BE2C (cell line): ENCODE measurements at regions not wholly inside any gene's neighbourhood (a gene's known extent, or its start where the extent isn't known, plus 50 kb on each side); places are given as distances from the start of the nearest gene placed in this dataset.

Source experiments
- DNase-seq: peaks from one replicate; pipeline ENCODE4 v3.0.0-alpha.2; 2020
- H3K27me3 ChIP-seq: fragments of 250-450 bp; sonication (Bioruptor Pico); 2 replicates; pipeline ENCODE4 v1.5.1; 2020; ENCODE audit warnings: mild to moderate bottlenecking
- H3K36me3 ChIP-seq: fragments of 250-450 bp; sonication (Bioruptor Pico); 2 replicates; pipeline ENCODE4 v1.5.1; 2020; ENCODE audit warnings: mild to moderate bottlenecking
- H3K4me1 ChIP-seq: fragments of 250-450 bp; sonication (Bioruptor Pico); 2 replicates; pipeline ENCODE4 v1.5.1; 2020
- H3K4me3 ChIP-seq: 2 replicates; pipeline ENCODE4 v1.5.1; 2011; ENCODE audit warnings: low read depth, low read length
- H3K9me3 ChIP-seq: fragments of 250-450 bp; sonication (Bioruptor Pico); 2 replicates; pipeline ENCODE4 v1.5.1; 2020
- TF ChIP-seq, protein P1 (sequence below): IDR thresholded peaks from 2 replicates; pipeline ENCODE4 v1.5.1; 2012; ENCODE audit warnings: mild to moderate bottlenecking, low read depth, low read length

DNA sequence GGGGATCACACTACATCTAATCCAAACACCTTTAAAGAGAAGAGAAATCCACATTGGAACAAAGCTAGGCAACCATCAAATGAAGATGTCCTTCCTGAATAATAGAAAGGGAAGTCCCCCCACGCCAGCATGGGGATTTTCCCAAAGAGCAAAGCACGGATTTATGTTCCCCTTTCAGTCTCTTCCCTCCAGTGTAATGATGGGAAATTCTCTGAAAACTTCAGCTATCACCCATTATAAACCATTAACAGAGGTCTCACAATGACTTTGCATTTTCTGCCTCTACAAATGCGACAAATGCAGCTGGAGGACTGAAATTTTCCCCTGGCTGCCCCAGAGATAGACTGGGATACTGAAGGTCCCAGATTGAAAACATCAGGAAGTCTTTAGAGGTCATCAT is 368.7 kb downstream of the EFNA5 start:
- Histone ChIP-seq H3K27me3 (no peaks in the 10 kb centered on the region), H3K36me3 (no peaks in the 10 kb centered on the region), H3K4me1 (no peaks in the 10 kb centered on the region), H3K4me3 (no peak overlapping the region), H3K9me3 (no peaks in the 10 kb centered on the region)
- DNase-seq: no peak
- TF ChIP-seq, protein P1, sequence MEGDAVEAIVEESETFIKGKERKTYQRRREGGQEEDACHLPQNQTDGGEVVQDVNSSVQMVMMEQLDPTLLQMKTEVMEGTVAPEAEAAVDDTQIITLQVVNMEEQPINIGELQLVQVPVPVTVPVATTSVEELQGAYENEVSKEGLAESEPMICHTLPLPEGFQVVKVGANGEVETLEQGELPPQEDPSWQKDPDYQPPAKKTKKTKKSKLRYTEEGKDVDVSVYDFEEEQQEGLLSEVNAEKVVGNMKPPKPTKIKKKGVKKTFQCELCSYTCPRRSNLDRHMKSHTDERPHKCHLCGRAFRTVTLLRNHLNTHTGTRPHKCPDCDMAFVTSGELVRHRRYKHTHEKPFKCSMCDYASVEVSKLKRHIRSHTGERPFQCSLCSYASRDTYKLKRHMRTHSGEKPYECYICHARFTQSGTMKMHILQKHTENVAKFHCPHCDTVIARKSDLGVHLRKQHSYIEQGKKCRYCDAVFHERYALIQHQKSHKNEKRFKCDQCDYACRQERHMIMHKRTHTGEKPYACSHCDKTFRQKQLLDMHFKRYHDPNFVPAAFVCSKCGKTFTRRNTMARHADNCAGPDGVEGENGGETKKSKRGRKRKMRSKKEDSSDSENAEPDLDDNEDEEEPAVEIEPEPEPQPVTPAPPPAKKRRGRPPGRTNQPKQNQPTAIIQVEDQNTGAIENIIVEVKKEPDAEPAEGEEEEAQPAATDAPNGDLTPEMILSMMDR: no peak

DNA sequence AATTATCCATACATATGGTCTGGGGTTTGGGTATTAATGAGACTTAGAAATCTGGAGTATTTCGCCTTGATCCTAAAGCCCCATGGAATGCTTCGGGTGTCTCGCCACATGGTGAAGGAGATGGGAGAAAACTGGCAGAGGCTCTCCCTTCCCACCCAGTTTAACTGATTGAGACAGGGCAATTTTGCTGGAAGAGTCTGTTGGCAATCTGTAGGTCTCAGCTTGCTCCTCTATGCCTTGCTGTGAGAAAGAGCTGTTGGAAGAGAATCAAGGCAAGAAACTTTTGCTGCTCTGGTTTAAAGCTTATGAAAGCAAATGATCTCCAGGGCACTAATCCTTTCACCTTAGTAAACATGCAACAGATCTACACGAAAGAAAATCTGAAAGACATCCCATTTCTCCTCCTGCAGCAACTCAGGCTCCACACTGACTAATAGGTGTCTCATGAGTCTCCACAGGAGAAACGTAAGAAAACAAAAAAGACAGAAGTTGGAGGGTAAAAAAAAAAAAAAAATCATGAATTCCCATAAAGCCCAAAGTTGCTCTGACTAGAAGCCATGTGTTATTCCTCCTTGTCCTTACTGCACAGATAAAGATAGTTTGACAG is 369.9 kb downstream of the EFNA5 start:
- no peaks in the 10 kb centered on the region for H3K36me3 ChIP-seq
- H3K27me3 ChIP-seq: no peaks in the 10 kb centered on the region
- DNase-seq: no peak
- no peaks in the 10 kb centered on the region for H3K4me1 ChIP-seq
- no peak overlapping the region for H3K4me3 ChIP-seq
- H3K9me3 ChIP-seq: no peaks in the 10 kb centered on the region
- TF ChIP-seq, protein P1: no peak

DNA sequence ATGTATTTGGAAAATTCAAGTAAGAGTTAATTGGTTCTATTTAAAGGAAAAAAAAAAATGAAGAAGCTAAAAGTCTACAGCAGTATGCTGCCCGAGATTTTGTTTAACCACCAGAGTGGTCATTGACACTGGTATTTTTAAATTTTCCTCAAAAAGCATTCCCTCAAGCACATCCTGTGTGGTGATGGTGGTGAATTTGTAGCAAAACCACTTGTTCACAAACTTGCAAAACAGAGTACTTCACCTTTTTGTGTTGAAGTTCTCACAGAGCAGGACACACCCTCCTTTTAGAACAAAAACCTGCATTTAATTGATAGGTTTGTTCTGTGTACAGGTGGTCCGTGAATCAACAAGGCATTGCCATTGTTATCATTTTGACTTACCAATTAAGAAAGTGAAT is 374.2 kb downstream of the EFNA5 start:
- Histone ChIP-seq H3K36me3 (no peaks in the 10 kb centered on the region), H3K4me1 (no peaks in the 10 kb centered on the region), H3K27me3 (no peaks in the 10 kb centered on the region), H3K9me3 (no peaks in the 10 kb centered on the region), H3K4me3 (no peak overlapping the region)
- no peak for DNase-seq
- TF ChIP-seq, protein P1: no peak

DNA sequence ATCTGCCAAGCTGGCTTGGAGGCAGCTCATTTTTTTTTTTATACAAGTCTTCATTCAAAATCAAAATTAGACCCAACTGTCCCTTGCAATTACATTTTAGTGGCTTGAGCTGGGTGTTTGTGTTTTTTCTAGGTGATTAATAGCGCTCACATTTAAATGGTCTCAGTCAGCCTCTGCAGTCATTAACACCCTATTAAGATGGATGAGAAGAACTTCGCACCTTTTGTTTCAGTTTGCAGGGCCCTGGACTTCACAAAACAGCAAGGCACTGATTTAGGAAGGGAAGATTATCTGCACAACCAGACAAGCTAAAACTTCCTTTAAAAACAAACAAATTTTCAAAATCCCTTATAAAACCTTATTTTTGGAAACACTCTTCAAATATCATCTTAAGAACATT is 374.8 kb downstream of the EFNA5 start:
- no peak for DNase-seq
- Histone ChIP-seq H3K4me3 (no peak overlapping the region), H3K36me3 (no peaks in the 10 kb centered on the region), H3K9me3 (no peaks in the 10 kb centered on the region), H3K27me3 (no peaks in the 10 kb centered on the region), H3K4me1 (no peaks in the 10 kb centered on the region)
- TF ChIP-seq, protein P1: no peak

DNA sequence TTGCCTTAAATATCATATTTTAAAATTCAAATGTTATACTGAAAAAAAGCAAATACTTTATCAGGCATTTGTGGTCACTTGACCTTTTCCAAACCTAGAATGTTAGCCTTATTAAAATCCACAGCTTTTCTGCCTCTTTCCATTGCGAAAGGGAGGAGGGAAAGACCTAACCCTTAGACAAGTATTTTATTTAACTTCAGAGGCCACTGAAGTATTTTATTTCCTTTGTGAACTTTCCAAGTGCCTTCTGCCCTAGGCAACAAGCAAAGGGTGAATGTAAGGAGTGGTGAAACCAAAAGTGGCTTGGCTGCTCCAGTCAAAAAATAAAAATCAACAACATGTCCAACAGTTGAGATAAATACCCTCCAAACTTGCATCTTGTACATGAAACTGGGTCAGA is 376.1 kb downstream of the EFNA5 start:
- TF ChIP-seq, protein P1: no peak
- no peaks in the 10 kb centered on the region for H3K9me3 ChIP-seq
- H3K27me3 ChIP-seq: no peaks in the 10 kb centered on the region
- DNase-seq: no peak
- no peaks in the 10 kb centered on the region for H3K36me3 ChIP-seq
- H3K4me1 ChIP-seq: peaks cover 2% of the 10 kb centered on the region; the same call in 1 of the 2 replicates
- no peak overlapping the region for H3K4me3 ChIP-seq

DNA sequence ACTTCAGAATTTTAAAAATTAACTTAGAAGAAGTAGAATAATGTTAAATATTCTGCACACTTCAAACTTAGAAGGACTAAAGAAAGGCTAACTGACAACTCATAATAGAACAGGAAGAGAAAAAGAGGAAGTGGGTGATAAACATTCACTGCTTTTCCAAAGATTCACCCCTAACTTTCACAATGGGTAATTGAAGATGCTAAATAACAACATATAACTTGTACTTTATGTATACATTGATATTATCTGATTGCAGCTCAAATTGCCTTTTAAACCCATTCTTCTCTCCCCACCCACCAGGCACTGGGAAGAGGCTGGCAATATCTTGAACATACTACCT is 376.6 kb downstream of the EFNA5 start:
- H3K9me3 ChIP-seq: no peaks in the 10 kb centered on the region
- no peaks in the 10 kb centered on the region for H3K36me3 ChIP-seq
- no peaks in the 10 kb centered on the region for H3K27me3 ChIP-seq
- no peak for DNase-seq
- TF ChIP-seq, protein P1: no peak
- H3K4me3 ChIP-seq: no peak overlapping the region
- peaks cover 2% of the 10 kb centered on the region; the same call in 1 of the 2 replicates for H3K4me1 ChIP-seq
